Aorta (tissue), 5 donors: ENCODE measurements at regions not wholly inside any gene's neighbourhood (a gene's known extent, or its start where the extent isn't known, plus 50 kb on each side); places are given as distances from the start of the nearest gene placed in this dataset.

Experiments used
- ATAC-seq: fragments of 200-7000 bp; cut with Tn5 transposase; one replicate; pipeline ENCODE4 v1.9.1; 2022; ENCODE audit warnings: moderate library complexity; ENCODE audit not compliant: low FRiP score
- DNase-seq, 2 donors: peaks; one replicate each; pipeline ENCODE4 v3.0.0-alpha.2; 2020
- H3K27ac ChIP-seq, 2 donors: one replicate each; pipeline ENCODE4 v1.5.1; 2013; ENCODE audit warnings: low read length in 2 of 2, mild to moderate bottlenecking in 2 of 2, moderate library complexity in 2 of 2, control low read depth in 1 of 2, inconsistent platforms in 1 of 2, low read depth in 1 of 2
- H3K27me3 ChIP-seq, 2 donors: one replicate each; pipeline ENCODE4 v1.6.1; 2013; ENCODE audit warnings: control low read depth in 1 of 2, low read length in 1 of 2, mild to moderate bottlenecking in 1 of 2, moderate library complexity in 1 of 2; ENCODE audit not compliant: insufficient read depth in 2 of 2, control insufficient read depth in 1 of 2
- H3K36me3 ChIP-seq, 2 donors: one replicate each; pipeline ENCODE4 v1.6.1; 2013; ENCODE audit warnings: control low read depth in 1 of 2, low read length in 1 of 2, mild to moderate bottlenecking in 1 of 2; ENCODE audit not compliant: insufficient read depth in 2 of 2, control insufficient read depth in 1 of 2
- H3K4me1 ChIP-seq, 2 donors: one replicate each; pipeline ENCODE4 v1.6.1; 2013; ENCODE audit warnings: low read length in 2 of 2, control low read depth in 1 of 2, mild to moderate bottlenecking in 1 of 2, moderate library complexity in 1 of 2; ENCODE audit not compliant: insufficient read depth in 2 of 2, control insufficient read depth in 1 of 2
- H3K4me3 ChIP-seq, 2 donors: one replicate each; pipeline ENCODE4 v1.5.1; 2013; ENCODE audit warnings: low read length in 2 of 2, control low read depth in 1 of 2, mild to moderate bottlenecking in 1 of 2
- H3K9me3 ChIP-seq: one replicate; pipeline ENCODE4 v1.6.1; 2013; ENCODE audit warnings: mild to moderate bottlenecking, low read length; ENCODE audit not compliant: control insufficient read depth
- WGBS, 2 donors: extraction: QIAGEN DNeasy Blood & Tissue Kit; methylation state at CpG; one replicate each; pipeline ENCODE4 v1.1.7; 2013; 5-methylcytosine and 5-hydroxymethylcytosine counted together
- intact Hi-C, 2 donors: fragments of 100-400 bp; cut with DNase I; formaldehyde crosslinking; loops; one replicate each; pipeline versions ENCODE4 v1.14.2 to v1.15.0; 2022
- donor health status: healthy with polysubstance abuse.
- donor health status: Bipolar disorder and iron deficiency.
- donor health status: DM: no; HTN: no; CAD: no.
- donor health status: DM: no; HTN: no; CAD: no.
- donor health status: DM: yes; HTN: yes; CAD: no.

GRCh38 chr1:226485192-226485591 is 63.4 kb upstream of the STUM start:
- no peak for DNase-seq
- Histone ChIP-seq H3K4me1 (no peaks in the 10 kb centered on the region), H3K27ac (no peak overlapping the region), H3K36me3 (no peaks in the 10 kb centered on the region), H3K4me3 (no peak overlapping the region), H3K9me3 (no peaks in the 10 kb centered on the region), H3K27me3 (peaks cover 0 to 3% of the 10 kb centered on the region in 2 donors)
- ATAC-seq: no peak
- whole genome bisulfite sequencing, 2 donors: 59 to 63% methylated on average over 5 of the region's 5 CpGs
- intact Hi-C loops: no loop called here

GRCh38 chr1:226486161-226486560 is 62.4 kb upstream of the STUM start:
- DNase-seq (no peak), ATAC-seq (no peak)
- 42 to 47% methylated on average over 1 of the region's 1 CpG for WGBS, 2 donors
- no peak overlapping the region for H3K4me3 ChIP-seq
- H3K27ac ChIP-seq: no peak overlapping the region
- H3K27me3 ChIP-seq: peaks cover 0 to 3% of the 10 kb centered on the region in 2 donors
- no peaks in the 10 kb centered on the region for H3K36me3 ChIP-seq
- intact Hi-C loops: no loop called here
- H3K4me1 ChIP-seq: no peaks in the 10 kb centered on the region
- no peaks in the 10 kb centered on the region for H3K9me3 ChIP-seq

GRCh38 chr1:226487921-226488320 is 60.6 kb upstream of the STUM start:
- intact Hi-C loops: no loop called here
- 8% methylated on average over 2 of the region's 2 CpGs for WGBS, 2 donors
- H3K4me3 ChIP-seq: no peak overlapping the region
- no peaks in the 10 kb centered on the region for H3K4me1 ChIP-seq
- ATAC-seq (no peak), DNase-seq (no peak)
- H3K36me3 ChIP-seq: no peaks in the 10 kb centered on the region
- H3K27me3 ChIP-seq: peaks cover 0 to 3% of the 10 kb centered on the region in 2 donors
- H3K27ac ChIP-seq: no peak overlapping the region
- no peaks in the 10 kb centered on the region for H3K9me3 ChIP-seq

GRCh38 chr1:226489718-226490425 is 58.7 kb upstream of the STUM start:
- DNase-seq: no peak
- H3K27me3 ChIP-seq: no peaks in the 10 kb centered on the region
- intact Hi-C loops: no loop called here
- no peaks in the 10 kb centered on the region for H3K9me3 ChIP-seq
- no peak overlapping the region for H3K27ac ChIP-seq
- no peaks in the 10 kb centered on the region for H3K4me1 ChIP-seq
- no peaks in the 10 kb centered on the region for H3K36me3 ChIP-seq
- no peak overlapping the region for H3K4me3 ChIP-seq
- WGBS, 2 donors: 91 to 95% methylated on average over 9 of the region's 9 CpGs
- ATAC-seq: no peak

- Histone ChIP-seq H3K27me3 (no peaks in the 10 kb centered on the region), H3K36me3 (no peaks in the 10 kb centered on the region), H3K27ac (no peak overlapping the region), H3K9me3 (no peaks in the 10 kb centered on the region), H3K4me3 (no peak overlapping the region), H3K4me1 (no peaks in the 10 kb centered on the region)
- intact Hi-C loops: no loop called here
- DNase-seq: no peak
- 90 to 93% methylated on average over 2 of the region's 2 CpGs for WGBS, 2 donors
- ATAC-seq: no peak
These were observed 58.1 kb upstream of the STUM start for GRCh38 chr1:226490426-226490809.

- no peak overlapping the region for H3K4me3 ChIP-seq
- H3K36me3 ChIP-seq: no peaks in the 10 kb centered on the region
- no peaks in the 10 kb centered on the region for H3K4me1 ChIP-seq
- DNase-seq: no peak
- intact Hi-C loops: no loop called here
- H3K27ac ChIP-seq: no peak overlapping the region
- no peaks in the 10 kb centered on the region for H3K9me3 ChIP-seq
- 76 to 82% methylated on average over 4 of the region's 4 CpGs for WGBS, 2 donors
- no peak for ATAC-seq
- H3K27me3 ChIP-seq: no peaks in the 10 kb centered on the region
These were observed 57.3 kb upstream of the STUM start for GRCh38 chr1:226491093-226491850.

GRCh38 chr1:226492426-226493137 is 56.0 kb upstream of the STUM start:
- no peaks in the 10 kb centered on the region for H3K27me3 ChIP-seq
- no peak overlapping the region for H3K4me3 ChIP-seq
- intact Hi-C loops: no loop called here
- no peak for DNase-seq
- 90 to 92% methylated on average over 7 of the region's 7 CpGs for WGBS, 2 donors
- no peaks in the 10 kb centered on the region for H3K9me3 ChIP-seq
- no peak overlapping the region for H3K27ac ChIP-seq
- H3K36me3 ChIP-seq: no peaks in the 10 kb centered on the region
- no peak for ATAC-seq
- H3K4me1 ChIP-seq: no peaks in the 10 kb centered on the region

- no peak overlapping the region for H3K4me3 ChIP-seq
- ATAC-seq (no peak), DNase-seq (no peak)
- H3K36me3 ChIP-seq: no peaks in the 10 kb centered on the region
- no peaks in the 10 kb centered on the region for H3K9me3 ChIP-seq
- 64 to 70% methylated on average over 13 of the region's 13 CpGs for WGBS, 2 donors
- H3K27me3 ChIP-seq: no peaks in the 10 kb centered on the region
- intact Hi-C loops: no loop called here
- no peak overlapping the region for H3K27ac ChIP-seq
- H3K4me1 ChIP-seq: no peaks in the 10 kb centered on the region
These were observed 54.4 kb upstream of the STUM start for GRCh38 chr1:226494092-226494609.
